Uterus (tissue), 3 donors: ENCODE measurements at regions not wholly inside any gene's neighbourhood (a gene's known extent, or its start where the extent isn't known, plus 50 kb on each side); places are given as distances from the start of the nearest gene placed in this dataset.

Experiments
- DNase-seq, 2 donors: peaks; one replicate each; pipeline ENCODE4 v3.0.0-alpha.2; 2019 to 2020
- H3K27ac ChIP-seq, 2 donors: fragments of 200-600 bp; sonication (generic); 1 replicate in 1 of 2; 2 replicates in 1 of 2; pipeline ENCODE4 v1.5.1; 2016 to 2018
- H3K27me3 ChIP-seq, 2 donors: fragments of 200-600 bp; sonication (generic); one replicate each; pipeline ENCODE4 v1.5.1; 2018 to 2019; ENCODE audit warnings: control low read depth in 1 of 2
- H3K36me3 ChIP-seq, 2 donors: fragments of 200-600 bp; sonication (generic); one replicate each; pipeline ENCODE4 v1.5.1; 2019; ENCODE audit warnings: control low read depth in 1 of 2
- H3K4me1 ChIP-seq, 2 donors: fragments of 200-600 bp; sonication (generic); one replicate each; pipeline ENCODE4 v1.5.1; 2018 to 2019; ENCODE audit warnings: control low read depth in 1 of 2
- H3K4me3 ChIP-seq, 2 donors: fragments of 200-600 bp; sonication (generic); 1 replicate in 1 of 2; 2 replicates in 1 of 2; pipeline ENCODE4 v1.5.1; 2018 to 2019; ENCODE audit warnings: mild to moderate bottlenecking in 1 of 2
- H3K9me3 ChIP-seq, 2 donors: fragments of 200-600 bp; sonication (generic); one replicate each; pipeline ENCODE4 v1.5.1; 2019; ENCODE audit warnings: control low read depth in 1 of 2
- CTCF ChIP-seq, 4 experiments: fragments of 200-600 bp in 2 of 4; fragments of 450-650 bp in 2 of 4; sonication (generic) in 2 of 4; IDR thresholded peaks; one replicate each; pipeline ENCODE4 v1.5.1; 2016 to 2019; ENCODE audit warnings: antibody characterized with exemption in 4 of 4, mild to moderate bottlenecking in 2 of 4, moderate library complexity in 1 of 4
- POLR2A ChIP-seq, 2 donors: fragments of 450-650 bp; IDR thresholded peaks; one replicate each; pipeline ENCODE4 v1.6.1; 2016; ENCODE audit warnings: antibody characterized with exemption in 2 of 2, mild to moderate bottlenecking in 1 of 2, moderate library complexity in 1 of 2
- intact Hi-C: fragments of 100-400 bp; cut with DNase I; formaldehyde crosslinking; loops from one replicate; pipeline ENCODE4 v1.15.1; 2023; ENCODE audit warnings: low total_unique reads
- donor health status: DM: yes; HTN: yes; CAD: no.

- no peaks in the 10 kb centered on the region for H3K27me3 ChIP-seq
- H3K4me1 ChIP-seq: peaks cover 0 to 5% of the 10 kb centered on the region in 2 donors
- H3K9me3 ChIP-seq: no peaks in the 10 kb centered on the region
- intact Hi-C loops: no loop called here
- H3K4me3 ChIP-seq: no peak overlapping the region
- H3K36me3 ChIP-seq: no peaks in the 10 kb centered on the region
- TF ChIP-seq POLR2A (IDR thresholded peaks at IDR 0.05) (no peak), CTCF (IDR thresholded peaks at IDR 0.05) (no peak)
- DNase-seq: no peak
- H3K27ac ChIP-seq: peak overlapping the region; percentile 43 to 57
These were observed 129.6 kb downstream of the NCOR2 start for GRCh38 chr12:124437617-124438436.

- TF ChIP-seq CTCF (IDR thresholded peaks at IDR 0.05): no peak
- TF ChIP-seq POLR2A (IDR thresholded peaks at IDR 0.05): no peak
- Histone ChIP-seq H3K4me1 (peaks cover 4 to 5% of the 10 kb centered on the region in 2 donors), H3K36me3 (no peaks in the 10 kb centered on the region), H3K27ac (peak overlapping the region in 1 of 2 donors; percentile 57), H3K9me3 (no peaks in the 10 kb centered on the region), H3K27me3 (no peaks in the 10 kb centered on the region), H3K4me3 (no peak overlapping the region)
- no peak for DNase-seq
- intact Hi-C loops: no loop called here
These were observed 130.3 kb downstream of the NCOR2 start for GRCh38 chr12:124437121-124437520.

DNA sequence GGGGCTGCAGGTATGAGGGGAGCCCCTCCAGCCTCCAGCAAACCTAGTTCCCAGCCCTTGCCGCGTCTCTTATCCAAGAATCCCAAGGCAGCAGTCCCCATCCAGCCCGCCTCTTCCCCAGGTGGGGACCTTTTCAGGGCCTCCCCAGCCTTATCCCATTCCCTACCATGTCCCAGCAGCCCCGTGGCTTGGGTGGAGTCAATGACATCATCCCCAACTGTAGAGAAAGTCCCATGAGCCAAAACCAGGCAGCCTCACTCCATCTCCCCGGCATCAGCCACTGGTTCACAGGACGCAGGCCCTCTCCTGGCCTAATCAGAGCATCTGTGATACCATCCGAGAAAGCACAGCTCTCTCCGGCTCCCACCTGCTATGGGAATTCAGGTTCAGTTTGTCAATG, 131.0 kb downstream of the NCOR2 start:
- Histone ChIP-seq H3K36me3 (no peaks in the 10 kb centered on the region), H3K4me3 (no peak overlapping the region), H3K27ac (peak overlapping the region; percentile 49 to 57), H3K27me3 (no peaks in the 10 kb centered on the region), H3K9me3 (no peaks in the 10 kb centered on the region), H3K4me1 (peaks cover 4 to 5% of the 10 kb centered on the region in 2 donors)
- TF ChIP-seq POLR2A (IDR thresholded peaks at IDR 0.05): no peak
- no peak for TF ChIP-seq CTCF (IDR thresholded peaks at IDR 0.05)
- intact Hi-C loops: no loop called here
- peak; percentile 53 to 65 for DNase-seq

DNA sequence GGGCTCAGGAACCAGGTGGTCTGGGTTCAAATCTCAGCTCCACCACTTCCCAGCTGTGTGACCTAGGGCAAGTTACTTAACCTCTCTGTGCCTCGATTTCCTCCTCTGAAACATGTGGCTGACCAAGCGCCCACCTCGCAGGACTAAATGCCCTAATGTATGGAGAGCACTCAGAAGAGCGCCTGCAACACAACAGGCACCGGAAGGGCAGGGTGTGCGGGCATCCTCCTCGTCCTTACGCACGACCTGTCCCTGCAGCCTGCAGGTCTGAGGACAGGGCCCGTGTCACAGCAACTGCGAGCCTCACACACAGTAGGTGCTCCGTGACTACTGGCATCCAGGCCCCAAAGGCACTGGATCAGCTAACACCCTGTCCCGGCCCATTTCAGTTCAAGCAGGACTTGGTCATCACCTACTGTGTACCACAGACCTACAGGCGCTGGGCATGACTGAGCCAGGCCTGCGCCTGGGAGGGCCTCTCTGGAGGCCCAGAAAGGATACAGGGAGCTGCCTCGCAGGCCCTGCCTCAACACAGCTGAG, 131.5 kb downstream of the NCOR2 start:
- H3K27me3 ChIP-seq: no peaks in the 10 kb centered on the region
- peak overlapping the region; percentile 49 to 57 for H3K27ac ChIP-seq
- H3K4me1 ChIP-seq: peaks cover 4 to 5% of the 10 kb centered on the region in 2 donors
- H3K4me3 ChIP-seq: no peak overlapping the region
- TF ChIP-seq CTCF (IDR thresholded peaks at IDR 0.05) (no peak), POLR2A (IDR thresholded peaks at IDR 0.05) (no peak)
- DNase-seq: no peak
- intact Hi-C loops: no loop called here
- H3K9me3 ChIP-seq: no peaks in the 10 kb centered on the region
- no peaks in the 10 kb centered on the region for H3K36me3 ChIP-seq
